Activated T-helper 1 cell treated with Interleukin-2 at 50 U/mL for 16 hours (primary cell): ENCODE measurements at regions not wholly inside any gene's neighbourhood (a gene's known extent, or its start where the extent isn't known, plus 50 kb on each side); places are given as distances from the start of the nearest gene placed in this dataset.
A peak's percentile ranks its signal among the peaks of the same experiment; 100 is the strongest.

Source experiments
- DNase-seq: peaks from one replicate; pipeline ENCODE4 v3.0.0-alpha.2; 2020; ENCODE audit warnings: low read depth

DNA sequence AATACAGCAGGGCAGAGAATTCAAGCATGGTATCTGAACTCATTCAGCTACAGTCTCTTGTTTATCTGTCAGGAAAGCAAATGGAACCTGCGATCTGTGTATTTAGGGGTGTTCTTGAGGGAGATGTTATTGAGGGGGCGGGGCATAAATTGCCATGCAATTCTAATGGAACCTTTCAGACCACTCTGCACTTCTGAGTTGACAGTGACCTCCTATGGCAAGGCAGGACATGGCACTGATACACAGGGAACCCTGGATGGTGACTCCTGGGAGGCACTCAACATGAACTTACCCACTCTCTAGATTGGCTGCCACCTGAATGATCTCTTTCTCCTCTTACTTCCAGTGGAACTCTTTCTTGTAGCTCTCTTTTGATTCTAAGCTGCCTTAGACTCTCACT is 787.3 kb downstream of the VRK1 start:
- DNase-seq, result no peak

DNA sequence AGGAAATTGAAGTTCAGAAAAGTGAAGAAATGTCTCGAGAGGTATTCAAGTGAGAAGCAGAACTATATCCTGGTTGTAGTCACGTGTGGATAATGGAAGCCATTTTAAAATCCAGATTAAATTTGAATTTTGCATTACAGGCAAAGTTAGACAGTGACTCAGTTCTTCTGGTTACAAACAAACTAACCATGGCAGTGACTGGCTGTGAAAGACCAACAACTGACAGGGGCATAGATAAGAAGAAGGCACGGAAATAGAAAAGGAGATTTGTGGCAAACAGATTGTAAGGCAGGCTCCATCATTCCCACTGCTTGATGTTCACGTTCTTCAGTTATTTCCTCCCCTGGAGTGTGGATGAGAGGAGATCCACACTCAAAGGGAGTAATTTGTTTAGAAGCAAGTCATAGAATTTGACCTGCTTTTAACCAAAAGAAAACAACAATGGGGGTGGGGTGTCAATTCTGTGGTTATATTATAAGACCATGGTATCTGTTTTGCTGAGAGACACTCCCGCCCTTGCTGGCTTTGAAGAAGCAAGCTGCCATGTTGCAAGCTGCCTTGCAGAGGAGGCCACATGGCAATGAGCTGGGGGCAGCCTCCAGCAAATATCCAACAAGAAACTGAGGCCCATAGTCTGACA is 795.3 kb downstream of the VRK1 start:
- no peak for DNase-seq

DNA sequence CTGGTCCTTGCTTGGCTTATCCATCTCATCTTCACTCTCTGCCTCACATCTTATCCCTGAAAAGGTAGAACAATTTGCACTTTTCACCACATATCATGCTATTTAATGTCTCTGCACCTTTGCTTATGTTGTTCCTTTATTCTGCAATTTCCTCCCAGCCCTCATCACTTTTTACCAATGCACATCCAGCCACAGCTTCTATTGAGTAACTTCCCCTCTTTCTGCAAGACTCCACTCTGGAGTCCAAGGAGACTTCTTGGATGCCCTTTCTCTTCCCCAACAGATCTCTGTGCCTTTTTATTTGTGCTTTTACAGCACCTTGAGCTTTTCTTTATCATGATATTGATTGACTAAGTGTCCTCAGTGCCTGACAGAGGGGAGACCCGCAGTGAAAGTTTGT is 797.1 kb downstream of the VRK1 start:
- DNase-seq, result no peak

DNA sequence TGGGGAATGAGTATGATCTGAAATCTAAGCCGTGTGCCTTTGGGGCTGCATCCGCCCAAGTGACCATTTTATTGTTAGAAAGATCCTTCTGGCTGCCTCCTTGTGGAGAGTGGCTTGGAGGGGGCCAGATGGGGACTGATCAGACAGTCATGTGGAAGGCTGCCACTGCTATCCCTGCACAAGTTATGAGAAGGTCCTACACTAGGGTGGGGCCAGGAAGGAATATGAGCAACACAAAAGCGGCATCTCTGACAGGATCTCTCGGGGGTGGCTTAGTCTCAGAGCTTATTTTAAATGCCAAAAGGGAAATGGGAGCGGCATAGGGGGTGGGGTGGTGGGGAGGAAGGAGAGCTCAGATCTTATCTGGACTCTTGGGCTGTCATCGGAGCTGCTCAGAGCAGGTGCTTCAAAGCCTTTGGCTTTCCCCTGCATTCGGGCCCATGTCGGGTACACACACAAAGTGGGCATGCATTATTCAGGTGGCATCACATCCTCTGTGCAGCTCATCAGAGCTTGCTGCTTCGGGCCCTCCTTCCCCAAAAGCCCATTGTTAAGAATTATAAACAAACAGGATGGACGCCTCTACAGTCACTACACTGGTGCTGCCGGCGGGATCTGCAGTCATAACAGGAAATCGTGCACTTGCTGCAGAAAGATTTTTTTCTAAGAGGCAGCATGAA is 805.4 kb downstream of the VRK1 start:
- peak; percentile 66 for DNase-seq

DNA sequence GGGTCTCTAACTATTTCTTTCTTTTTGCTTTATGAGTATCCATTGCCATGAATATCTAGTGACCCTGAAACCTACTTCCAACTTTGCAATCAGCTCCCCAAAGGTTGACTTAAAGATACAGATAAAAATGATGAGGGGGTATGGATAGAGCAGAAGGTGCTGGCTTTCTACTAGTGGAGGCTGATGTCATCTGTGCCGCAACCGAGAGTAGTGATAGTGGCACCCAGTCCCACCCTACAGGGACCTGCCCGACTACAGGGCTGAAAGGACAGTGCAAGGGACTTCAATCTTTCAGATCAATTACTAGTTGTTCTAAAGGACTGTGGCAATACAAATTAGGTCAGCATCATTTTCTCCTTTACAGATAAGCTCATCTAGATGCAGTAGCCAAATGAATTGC is 806.0 kb downstream of the VRK1 start:
- DNase-seq, result peak; percentile 34

DNA sequence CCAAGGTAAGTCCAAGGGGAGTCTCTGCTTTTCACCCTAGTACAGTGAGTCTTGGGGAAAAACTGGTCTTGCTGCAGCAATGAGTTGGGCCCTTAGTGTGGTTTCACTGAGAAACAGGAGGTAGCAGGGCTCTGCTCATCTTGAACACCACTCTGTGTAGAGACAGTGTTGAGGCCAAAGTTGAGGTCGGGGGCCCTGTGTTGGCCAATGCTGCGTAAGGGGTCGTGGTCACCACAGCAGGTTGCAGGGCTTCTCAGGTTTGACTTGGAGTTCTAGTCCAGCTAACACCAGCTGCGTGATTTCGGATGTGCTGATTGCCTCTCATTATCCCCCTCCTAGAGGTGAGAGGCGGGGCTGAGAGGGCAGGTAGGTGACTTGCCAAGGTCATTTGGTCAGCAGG is 807.5 kb downstream of the VRK1 start:
- no peak for DNase-seq

DNA sequence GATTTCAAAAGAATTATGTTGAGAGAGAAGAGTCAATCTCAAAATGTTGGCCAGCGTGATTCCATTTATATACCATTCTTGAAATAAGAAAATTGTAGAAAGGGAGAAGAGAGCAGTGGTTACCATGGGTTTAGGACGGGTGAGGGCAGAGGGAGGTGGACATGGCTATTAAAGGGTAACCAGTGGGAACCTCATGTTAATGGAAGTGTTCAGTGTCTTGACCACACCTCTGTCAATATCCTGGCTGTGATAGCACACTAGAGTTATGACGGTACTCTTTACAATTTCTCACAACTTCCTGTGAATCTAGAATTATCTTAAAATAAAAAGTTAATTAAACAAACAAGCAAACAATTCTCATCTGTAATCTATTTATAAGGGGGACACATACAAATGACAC is 821.2 kb downstream of the VRK1 start:
- DNase-seq, result no peak

DNA sequence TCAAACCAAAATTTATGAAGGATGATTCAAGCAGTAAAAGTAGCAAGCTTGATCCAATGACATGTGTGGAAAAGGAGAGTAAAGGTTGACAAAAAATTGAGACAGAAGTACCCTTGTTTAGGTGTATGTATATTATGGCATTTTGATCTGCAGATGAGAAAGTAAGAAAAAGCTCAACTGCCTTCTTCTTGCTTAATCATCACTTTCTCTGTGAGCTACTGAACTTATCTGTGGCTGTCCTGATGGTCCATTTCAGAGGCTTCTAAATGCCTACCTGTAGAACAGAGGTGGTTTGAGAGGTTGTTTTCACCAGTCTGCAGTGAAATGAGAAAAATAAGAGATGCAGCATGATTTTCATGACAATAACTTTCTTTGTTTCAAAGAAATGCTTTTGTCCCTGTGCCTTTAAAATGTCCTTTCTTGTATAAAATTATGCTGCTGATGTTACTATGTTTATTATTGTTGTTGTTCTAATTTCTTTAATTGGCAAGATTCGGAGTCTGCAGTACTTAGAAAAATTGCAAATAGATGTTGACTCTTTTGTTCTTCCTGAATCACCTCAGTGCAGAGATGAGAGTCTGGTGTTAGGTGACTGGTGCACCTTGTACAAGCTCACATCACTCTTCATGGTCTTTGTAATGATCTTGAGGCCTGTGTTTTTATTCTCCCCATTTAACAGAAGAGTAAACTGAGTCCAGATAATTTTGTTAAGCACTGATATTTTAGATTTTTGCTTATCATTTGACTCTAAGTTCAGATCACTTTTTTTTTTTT is 821.9 kb downstream of the VRK1 start:
- DNase-seq, result no peak

DNA sequence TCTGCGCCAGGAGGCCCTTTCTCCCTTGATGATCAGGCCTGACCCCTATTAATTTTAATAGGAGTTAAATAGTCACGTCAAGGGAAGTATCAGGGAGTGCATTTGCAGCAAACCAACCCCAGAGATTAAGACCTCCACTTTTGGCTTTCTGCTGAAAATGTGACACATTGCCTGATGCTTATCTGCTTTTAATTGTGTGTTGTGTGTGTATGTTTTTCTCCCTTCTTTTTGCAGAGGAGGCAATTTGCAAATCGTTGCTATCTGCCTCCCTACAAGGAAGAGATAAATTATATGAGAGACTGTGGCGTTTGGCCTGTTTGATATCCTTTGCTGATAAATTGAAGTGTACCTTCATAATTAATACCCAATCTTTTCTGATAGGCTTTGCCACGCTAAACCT is 822.9 kb downstream of the VRK1 start:
- DNase-seq, result no peak

DNA sequence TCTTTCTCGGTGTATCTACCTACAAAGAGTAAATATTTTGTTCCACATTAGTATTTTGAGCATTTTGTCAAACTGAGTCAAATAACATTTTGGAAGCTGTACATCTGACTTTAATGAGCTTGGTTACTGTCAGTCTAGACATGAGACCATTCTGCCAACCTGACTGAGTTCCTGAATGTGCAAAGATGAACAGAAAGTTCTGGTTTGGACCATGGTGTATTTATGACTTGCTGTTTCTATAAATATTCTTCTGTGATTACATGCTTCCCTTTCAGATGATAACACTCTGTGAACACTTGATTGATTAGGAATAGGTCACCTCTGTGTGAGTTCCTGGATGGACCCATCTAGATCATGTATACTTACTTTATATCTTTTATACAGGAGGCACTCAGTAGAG is 827.8 kb downstream of the VRK1 start:
- no peak for DNase-seq

DNA sequence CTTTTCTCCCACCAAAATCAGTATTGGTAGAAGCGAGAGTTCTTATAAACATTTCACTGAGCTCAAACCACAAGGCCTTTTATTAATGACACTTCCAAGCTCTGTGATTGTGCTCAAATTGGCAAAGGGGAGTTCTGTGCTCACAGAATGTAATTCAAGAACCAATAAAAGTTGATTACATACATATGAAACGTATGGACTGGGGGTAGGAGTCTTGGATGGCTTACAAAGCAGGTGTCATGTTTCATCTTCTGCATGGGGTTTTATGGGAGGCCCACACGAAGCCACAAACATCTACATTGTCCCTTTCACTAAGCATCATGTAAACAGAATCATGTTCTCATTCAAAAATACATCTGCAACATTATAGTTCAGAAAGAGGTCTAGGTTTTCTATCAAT is 828.3 kb downstream of the VRK1 start:
- no peak for DNase-seq

DNA sequence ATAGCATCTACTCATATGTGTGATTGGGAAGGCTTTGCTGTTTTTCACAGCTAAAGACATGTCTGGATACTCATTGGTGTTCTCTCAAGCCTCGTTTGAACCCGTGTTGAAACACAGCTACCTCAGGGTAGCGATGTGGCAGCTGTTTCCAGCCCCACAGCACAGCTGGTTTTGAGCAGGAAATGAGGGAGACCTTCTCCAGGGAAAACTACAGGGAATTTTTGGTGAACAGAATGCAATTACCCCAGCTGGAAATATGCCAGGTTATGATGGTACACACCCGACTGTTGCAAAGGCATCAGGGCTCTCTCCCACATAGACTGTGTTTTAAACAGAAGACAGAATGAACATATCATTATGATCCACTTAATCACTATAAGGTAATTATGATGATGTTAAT is 828.9 kb downstream of the VRK1 start:
- no peak for DNase-seq

DNA sequence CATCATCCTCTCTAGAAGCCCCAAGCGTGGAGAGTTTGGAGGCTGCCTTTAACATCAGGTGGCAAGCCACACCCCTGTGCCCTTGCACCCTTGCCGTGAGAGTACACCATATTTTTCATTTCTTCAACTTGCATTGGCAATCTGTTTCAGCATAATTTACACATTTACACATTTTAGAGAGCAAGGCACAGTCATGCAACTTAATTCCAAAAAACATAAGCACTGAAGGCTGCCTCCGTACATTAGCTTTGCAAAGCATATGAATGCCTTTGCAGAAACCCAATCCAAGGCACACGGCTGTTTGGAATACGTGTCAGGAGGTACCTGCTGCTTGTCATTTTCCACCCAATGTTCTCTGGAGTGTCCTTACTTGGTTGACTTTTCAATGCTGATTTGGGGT is 833.1 kb downstream of the VRK1 start:
- DNase-seq, result no peak

DNA sequence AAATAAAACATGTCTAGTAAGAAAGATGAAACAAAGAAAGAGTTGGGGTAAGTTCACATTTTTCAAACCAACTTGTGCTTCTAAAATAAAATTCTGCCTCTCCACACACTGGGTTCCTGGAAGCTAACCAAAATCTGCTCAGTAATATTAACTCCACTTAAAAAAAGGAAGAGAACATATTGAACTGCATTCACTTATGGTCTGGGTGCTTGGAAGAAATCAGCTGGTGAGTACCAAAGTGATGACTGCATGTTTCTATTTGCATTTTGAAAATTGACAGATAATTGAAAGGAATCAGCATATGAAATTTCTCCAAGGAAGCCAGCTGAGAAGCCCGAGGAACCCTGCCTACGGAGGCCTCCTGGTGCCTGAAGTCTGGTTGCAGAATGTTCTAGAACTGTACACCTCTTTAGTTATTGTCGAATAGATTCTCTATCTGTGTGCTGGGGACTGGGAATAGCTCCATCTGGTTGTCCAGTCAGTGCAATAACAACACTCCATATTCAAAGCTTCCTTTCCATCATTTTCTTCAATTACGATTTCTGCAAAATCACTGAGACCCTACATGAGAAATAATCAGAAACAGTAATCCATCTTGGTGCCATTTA is 836.1 kb downstream of the VRK1 start:
- DNase-seq, result no peak

DNA sequence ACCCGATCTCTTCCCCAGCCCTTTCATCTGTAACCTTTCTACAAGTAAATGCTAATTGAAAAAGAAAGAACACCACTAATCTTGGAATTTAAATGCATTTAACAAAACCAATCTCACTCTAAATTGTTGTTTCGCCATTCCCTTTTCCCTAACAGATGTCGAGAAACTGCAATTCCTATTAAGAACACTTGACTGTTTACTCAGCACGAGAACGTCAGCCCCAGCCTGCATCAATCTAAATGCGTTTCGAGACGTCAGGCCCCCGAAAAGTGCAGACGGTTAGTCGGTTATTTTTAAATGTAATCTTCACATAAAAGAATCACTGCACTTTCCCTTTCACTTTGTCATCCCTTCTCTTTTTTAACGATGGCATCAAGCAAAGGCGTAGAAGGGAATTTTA is 837.6 kb downstream of the VRK1 start:
- no peak for DNase-seq

DNA sequence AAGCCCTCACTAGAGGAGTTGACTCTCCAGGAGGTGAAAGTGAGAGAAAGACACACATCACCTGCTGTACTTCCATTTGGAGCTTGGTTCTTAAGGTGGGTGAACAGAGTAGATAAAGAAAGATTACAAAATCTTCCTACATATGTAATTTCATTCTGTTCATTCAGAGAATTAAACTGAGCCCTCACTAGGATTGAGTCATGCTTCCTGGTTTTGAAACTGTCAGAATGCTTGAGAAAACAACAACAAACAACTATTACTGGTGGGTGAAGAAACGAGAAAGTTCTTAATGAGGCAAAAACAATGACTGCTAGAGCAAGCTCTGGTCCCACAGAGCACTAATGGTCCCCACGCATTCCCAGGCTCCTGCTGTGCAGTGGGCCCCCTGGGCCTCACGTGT is 841.7 kb downstream of the VRK1 start:
- DNase-seq, result no peak

DNA sequence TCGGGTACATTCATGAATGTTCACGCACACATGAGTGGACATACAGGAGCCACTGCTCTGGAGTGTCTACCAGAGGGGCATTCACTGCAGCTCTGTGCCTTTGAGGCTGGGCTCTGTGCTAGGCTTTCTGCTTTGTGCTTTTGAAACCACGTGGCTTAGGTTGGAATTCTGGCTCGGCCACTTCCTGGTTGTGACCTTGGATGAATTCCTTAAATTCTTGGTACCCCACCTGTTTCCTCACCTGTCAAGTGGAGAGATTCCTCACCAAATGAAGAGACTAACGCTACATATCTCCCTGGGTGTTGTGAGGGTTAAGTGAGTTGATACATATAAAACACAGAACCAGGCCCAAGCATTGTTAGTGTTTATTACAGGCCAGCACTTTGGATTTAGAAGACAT is 842.8 kb downstream of the VRK1 start:
- no peak for DNase-seq

DNA sequence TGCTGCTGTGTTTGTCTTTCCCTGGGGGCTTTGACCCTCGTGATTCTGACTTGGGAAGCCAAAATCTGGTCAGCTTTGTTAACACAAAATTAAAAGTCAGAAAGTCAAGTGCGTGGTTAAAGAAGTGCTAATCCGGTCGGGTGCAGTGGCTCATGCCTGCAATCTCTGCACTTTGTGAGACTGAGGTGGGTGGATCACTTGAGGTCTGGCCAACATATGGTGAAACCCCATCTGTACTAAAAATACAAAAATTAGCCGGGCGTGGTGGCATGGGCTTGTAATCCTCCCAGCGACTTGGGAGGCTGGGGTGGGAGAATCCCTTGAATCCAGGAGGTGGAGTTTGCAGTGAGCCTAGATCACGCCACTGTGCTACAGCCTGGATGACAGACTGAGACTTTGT is 844.6 kb downstream of the VRK1 start:
- no peak for DNase-seq

DNA sequence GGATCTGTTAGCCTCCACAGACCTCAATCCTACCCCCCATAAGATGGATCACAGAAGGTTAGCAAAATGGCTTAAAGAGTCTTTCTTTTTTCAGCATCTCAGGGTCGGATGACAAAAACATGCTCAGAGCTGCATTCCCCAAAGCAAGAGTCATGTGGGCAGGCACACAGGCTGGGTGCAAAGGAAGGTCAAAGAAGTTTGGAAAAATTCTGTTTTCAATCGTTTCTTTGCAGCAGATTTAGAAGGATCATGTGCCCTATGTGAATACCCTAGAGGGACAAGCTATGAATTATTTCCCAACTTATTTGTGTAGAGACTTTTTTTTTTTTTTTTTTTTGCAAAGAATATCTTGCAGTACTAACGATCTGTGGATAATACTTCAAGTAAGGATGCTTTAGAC is 845.4 kb downstream of the VRK1 start:
- DNase-seq, result no peak

DNA sequence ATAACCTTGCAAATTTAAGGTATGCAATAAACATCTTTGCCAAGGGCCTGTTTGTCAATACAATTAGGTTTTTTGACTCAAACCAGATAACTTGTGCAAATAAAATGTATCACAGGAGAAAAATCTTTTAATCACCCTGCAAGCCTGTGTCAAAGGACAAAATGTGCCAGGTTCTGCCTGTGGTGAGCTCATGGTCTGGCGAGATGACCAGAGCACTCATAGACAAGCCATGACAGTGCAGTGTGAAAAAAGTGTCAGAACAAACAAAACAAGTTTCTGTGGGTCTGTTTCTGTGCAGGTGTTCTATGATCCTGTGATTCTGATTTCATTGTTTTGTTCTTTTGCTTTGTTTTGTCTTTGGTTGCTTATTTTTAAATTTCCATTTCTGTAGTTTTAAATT is 847.2 kb downstream of the VRK1 start:
- no peak for DNase-seq

DNA sequence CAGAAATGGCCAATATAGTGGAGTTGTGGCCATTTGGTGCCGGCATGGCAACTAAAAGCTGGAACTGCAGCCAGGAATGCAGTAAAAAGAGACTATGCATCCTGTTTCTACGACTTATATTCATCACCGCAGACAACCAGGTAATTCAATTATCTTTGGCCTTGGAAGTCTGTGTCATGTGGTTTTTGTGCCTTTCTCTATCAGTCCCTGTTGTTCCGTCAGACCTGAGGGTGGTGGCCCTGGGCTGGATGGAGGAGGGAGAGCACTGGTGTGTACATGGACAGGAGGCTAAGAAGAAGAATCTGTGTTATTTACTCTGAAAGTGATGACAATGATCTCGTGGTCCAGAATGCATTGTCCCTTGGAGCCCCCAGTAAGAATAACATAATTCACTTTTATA is 852.6 kb downstream of the VRK1 start:
- DNase-seq, result no peak

DNA sequence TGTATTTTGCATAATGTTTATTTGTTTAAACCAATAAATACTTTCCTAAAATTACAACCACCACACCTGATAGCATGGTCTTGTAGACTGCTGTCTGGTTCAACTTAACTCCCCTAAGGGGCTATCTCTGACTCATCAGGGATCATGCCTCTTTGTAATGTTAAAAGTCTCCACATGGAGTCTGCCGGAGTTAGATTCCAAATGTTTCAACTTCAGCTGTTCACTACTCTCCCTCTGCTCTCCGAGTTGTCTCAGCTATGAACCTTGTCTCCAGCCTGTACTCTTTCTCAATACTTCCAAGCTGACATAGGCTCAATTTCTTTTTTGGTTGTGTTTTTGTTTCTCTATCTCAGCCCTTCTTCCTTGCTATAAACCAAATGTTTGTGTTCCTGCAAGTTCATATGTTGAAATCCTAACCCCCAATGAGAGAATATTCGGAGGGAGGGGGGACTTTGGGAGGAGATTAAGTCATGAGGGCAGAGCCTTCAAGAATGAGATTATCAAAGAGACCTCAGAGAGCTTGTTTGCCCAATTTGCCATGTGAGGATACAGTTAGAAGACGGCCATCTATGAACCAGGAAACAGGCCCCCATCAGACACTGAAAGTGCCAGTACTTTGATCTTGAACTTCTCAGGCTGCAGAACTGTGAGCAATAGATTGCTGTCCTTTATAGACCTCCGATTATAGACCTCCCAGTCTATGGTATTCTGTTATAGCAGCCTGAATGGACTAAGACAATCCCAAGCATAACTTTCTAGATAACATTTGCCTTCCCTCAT is 858.2 kb downstream of the VRK1 start:
- DNase-seq, result no peak
